ENCODE measurements at regions not wholly inside any gene's neighbourhood (a gene's known extent, or its start where the extent isn't known, plus 50 kb on each side); places are given as distances from the start of the nearest gene placed in this dataset.

- DNase-seq (ENCODE audit: low read depth): no peak
These were observed 1469.7 kb downstream of the BRD1 start for GRCh38 chr22:48357961-48358360.

GRCh38 chr22:48357196-48357595 is 1470.5 kb downstream of the BRD1 start:
- no peak for DNase-seq (ENCODE audit: low read depth)

- DNase-seq (ENCODE audit: low read depth): no peak
These were observed 1470.9 kb downstream of the BRD1 start for GRCh38 chr22:48356731-48357130.

GRCh38 chr22:48354096-48354495 is 1473.6 kb downstream of the BRD1 start:
- no peak for DNase-seq (ENCODE audit: low read depth)

GRCh38 chr22:48353116-48353947 is 1474.3 kb downstream of the BRD1 start:
- no peak for DNase-seq (ENCODE audit: low read depth)

- no peak for DNase-seq (ENCODE audit: low read depth)
These were observed 1475.4 kb downstream of the BRD1 start for GRCh38 chr22:48352086-48352911.

- no peak for DNase-seq (ENCODE audit: low read depth)
These were observed 1476.1 kb downstream of the BRD1 start for GRCh38 chr22:48351376-48352085.

GRCh38 chr22:48350456-48350855 is 1477.2 kb downstream of the BRD1 start:
- no peak for DNase-seq (ENCODE audit: low read depth)

- DNase-seq (ENCODE audit: low read depth): no peak
These were observed 1478.8 kb downstream of the BRD1 start for GRCh38 chr22:48348855-48349254.

GRCh38 chr22:48347311-48347710 is 1480.4 kb downstream of the BRD1 start:
- no peak for DNase-seq (ENCODE audit: low read depth)

- no peak for DNase-seq (ENCODE audit: low read depth)
These were observed 1480.8 kb downstream of the BRD1 start for GRCh38 chr22:48346911-48347310.

GRCh38 chr22:48346311-48346710 is 1481.4 kb downstream of the BRD1 start:
- no peak for DNase-seq (ENCODE audit: low read depth)

- DNase-seq (ENCODE audit: low read depth): no peak
These were observed 1482.0 kb downstream of the BRD1 start for GRCh38 chr22:48345631-48346030.

- no peak for DNase-seq (ENCODE audit: low read depth)
These were observed 1484.2 kb downstream of the BRD1 start for GRCh38 chr22:48343461-48343860.

- no peak for DNase-seq (ENCODE audit: low read depth)
These were observed 1484.9 kb downstream of the BRD1 start for GRCh38 chr22:48342732-48343131.

GRCh38 chr22:48342016-48342415 is 1485.7 kb downstream of the BRD1 start:
- DNase-seq (ENCODE audit: low read depth): no peak

- DNase-seq (ENCODE audit: low read depth): no peak
These were observed 1486.7 kb downstream of the BRD1 start for GRCh38 chr22:48340727-48341709.

GRCh38 chr22:48340191-48340590 is 1487.5 kb downstream of the BRD1 start:
- no peak for DNase-seq (ENCODE audit: low read depth)

GRCh38 chr22:48338793-48339705 is 1488.6 kb downstream of the BRD1 start:
- no peak for DNase-seq (ENCODE audit: low read depth)
